Thoracic aorta (tissue), 2 donors: ENCODE measurements at regions not wholly inside any gene's neighbourhood (a gene's known extent, or its start where the extent isn't known, plus 50 kb on each side); places are given as distances from the start of the nearest gene placed in this dataset.

Experiments used
- ATAC-seq: fragments of 150-250 bp; one replicate; pipeline ENCODE4 v1.8.0; 2017; ENCODE audit warnings: low read depth; ENCODE audit not compliant: insufficient number of reproducible peaks, low FRiP score
- DNase-seq: peaks from one replicate; pipeline ENCODE4 v3.0.0-alpha.2; 2020; ENCODE audit warnings: low spot score
- H3K27ac ChIP-seq, 2 donors: fragments of 200-600 bp; sonication (generic); 1 replicate in 1 of 2; 2 replicates in 1 of 2; pipeline ENCODE4 v1.5.1; 2016; ENCODE audit warnings: mild to moderate bottlenecking in 2 of 2, moderate library complexity in 2 of 2
- H3K27me3 ChIP-seq: fragments of 200-600 bp; sonication (generic); replicated peaks from 2 replicates; pipeline ENCODE4 v1.6.0; 2016; ENCODE audit warnings: mild to moderate bottlenecking; ENCODE audit not compliant: insufficient read depth
- H3K36me3 ChIP-seq: fragments of 200-600 bp; sonication (generic); one replicate; pipeline ENCODE4 v1.5.1; 2016
- H3K4me1 ChIP-seq, 2 donors: fragments of 200-600 bp; sonication (generic); 1 replicate in 1 of 2; 2 replicates in 1 of 2; pipeline versions ENCODE4 v1.5.1 to v1.6.0; 2016; ENCODE audit warnings: low read depth in 2 of 2, mild to moderate bottlenecking in 1 of 2; ENCODE audit not compliant: control insufficient read depth in 1 of 2
- H3K4me3 ChIP-seq: fragments of 200-600 bp; sonication (generic); 2 replicates; pipeline ENCODE4 v1.5.1; 2016; ENCODE audit warnings: mild to moderate bottlenecking
- H3K9me3 ChIP-seq: fragments of 200-600 bp; sonication (generic); 2 replicates; pipeline ENCODE4 v1.5.1; 2016
- TF ChIP-seq, protein P1 (sequence below): fragments of 200-600 bp; sonication (generic); IDR thresholded peaks from one replicate; pipeline ENCODE4 v1.5.1; 2019; ENCODE audit warnings: antibody characterized with exemption

DNA sequence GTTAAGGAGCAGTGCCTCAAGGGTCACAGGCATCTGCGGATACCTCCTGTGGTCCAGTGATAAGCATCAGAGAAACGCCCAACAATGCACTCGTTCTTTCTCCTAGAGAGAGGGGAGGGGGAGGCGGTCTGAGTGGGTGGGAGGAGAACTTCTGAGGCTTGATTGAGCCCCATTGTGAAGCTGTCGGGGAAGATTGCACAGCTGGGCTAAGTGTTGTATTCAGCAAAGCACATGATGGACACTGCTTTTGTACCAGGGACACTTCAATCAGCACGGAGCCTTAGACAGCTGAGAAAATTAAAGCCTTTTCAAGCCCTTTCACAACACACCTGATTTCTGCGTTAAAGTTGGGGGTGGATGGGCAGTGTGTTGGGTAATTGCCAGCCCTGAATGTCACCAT, 230.3 kb upstream of the GHITM start:
- no peaks in the 10 kb centered on the region for H3K9me3 ChIP-seq
- no peaks in the 10 kb centered on the region for H3K36me3 ChIP-seq
- H3K4me3 ChIP-seq, result no peak overlapping the region
- ATAC-seq (no peak), DNase-seq (no peak)
- H3K4me1 ChIP-seq, result no peaks in the 10 kb centered on the region
- TF ChIP-seq, protein P1, sequence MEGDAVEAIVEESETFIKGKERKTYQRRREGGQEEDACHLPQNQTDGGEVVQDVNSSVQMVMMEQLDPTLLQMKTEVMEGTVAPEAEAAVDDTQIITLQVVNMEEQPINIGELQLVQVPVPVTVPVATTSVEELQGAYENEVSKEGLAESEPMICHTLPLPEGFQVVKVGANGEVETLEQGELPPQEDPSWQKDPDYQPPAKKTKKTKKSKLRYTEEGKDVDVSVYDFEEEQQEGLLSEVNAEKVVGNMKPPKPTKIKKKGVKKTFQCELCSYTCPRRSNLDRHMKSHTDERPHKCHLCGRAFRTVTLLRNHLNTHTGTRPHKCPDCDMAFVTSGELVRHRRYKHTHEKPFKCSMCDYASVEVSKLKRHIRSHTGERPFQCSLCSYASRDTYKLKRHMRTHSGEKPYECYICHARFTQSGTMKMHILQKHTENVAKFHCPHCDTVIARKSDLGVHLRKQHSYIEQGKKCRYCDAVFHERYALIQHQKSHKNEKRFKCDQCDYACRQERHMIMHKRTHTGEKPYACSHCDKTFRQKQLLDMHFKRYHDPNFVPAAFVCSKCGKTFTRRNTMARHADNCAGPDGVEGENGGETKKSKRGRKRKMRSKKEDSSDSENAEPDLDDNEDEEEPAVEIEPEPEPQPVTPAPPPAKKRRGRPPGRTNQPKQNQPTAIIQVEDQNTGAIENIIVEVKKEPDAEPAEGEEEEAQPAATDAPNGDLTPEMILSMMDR, result no peak
- H3K27ac ChIP-seq, result no peak overlapping the region
- no peaks in the 10 kb centered on the region for H3K27me3 ChIP-seq

DNA sequence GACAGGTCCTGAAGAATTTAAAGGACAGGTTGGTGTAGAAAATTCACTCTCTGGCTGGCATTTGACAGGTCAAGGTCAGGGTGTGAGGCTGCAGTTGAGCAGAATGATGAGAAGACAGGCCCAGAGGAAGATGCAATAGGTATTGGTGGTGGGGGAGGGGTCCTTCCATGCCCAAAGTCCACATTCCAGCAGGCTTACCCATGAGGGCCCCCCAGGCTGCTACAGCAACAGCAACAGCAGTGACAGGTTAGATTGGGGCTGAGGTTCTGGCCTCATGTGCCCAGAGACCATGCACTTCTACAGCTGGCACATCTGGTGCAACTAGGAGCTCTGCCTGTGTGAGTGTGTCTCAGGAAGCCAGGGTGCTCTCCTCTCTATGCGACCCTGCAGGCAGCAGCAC, 223.5 kb upstream of the GHITM start:
- Histone ChIP-seq H3K36me3 (no peaks in the 10 kb centered on the region), H3K4me1 (no peaks in the 10 kb centered on the region), H3K27me3 (no peaks in the 10 kb centered on the region), H3K27ac (no peak overlapping the region), H3K9me3 (no peaks in the 10 kb centered on the region), H3K4me3 (no peak overlapping the region)
- DNase-seq, result no peak
- TF ChIP-seq, protein P1, result no peak
- ATAC-seq, result no peak

DNA sequence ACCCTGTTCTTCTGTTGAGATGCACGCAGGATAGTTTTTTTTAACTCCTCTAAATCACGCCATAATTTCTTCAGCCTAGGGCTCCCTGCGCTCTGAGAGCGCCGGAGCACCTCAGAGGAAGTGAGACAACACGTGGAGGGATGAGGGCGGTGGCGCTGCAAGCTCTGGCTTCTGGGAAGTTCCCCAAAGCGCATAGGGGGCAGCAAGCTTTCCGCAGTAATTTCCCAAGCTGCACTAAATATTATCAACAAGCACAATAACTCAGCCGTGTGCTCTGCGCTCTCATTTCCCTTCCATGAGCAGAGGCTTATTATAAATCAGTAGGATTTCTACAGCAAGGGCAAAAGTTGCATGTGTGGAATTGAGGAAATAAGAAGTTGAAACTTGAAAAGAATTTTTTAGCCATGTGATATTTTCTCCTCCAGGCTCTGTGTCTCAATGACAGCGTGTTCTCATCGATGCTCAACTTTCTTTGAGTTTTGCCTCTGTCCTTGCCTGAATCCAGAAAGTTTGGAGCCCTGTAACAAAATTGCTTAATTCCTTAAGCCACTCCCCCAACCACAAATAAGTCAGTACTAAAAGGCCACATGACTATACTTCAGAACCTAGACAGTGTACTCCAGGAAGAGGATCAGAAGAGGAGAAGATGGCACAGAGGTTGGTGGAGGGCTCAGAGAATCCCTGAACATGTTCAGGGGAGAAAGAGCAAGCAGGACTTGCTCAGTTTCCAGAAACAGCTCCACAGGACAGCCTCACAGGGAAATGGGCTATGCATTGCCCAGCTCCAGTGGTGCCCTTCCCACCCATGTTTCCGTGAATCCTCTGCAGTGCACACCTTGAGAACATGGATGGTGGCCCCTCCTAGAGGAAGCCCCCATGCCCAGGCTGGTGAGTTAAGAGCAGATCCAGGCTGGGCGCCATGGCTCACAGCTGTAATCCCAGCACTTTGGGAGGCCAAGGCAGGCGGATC, 221.5 kb upstream of the GHITM start:
- DNase-seq, result no peak
- Histone ChIP-seq H3K27me3 (no peaks in the 10 kb centered on the region), H3K9me3 (no peaks in the 10 kb centered on the region), H3K36me3 (no peaks in the 10 kb centered on the region), H3K27ac (no peak overlapping the region), H3K4me3 (no peak overlapping the region), H3K4me1 (no peaks in the 10 kb centered on the region)
- TF ChIP-seq, protein P1, result no peak
- no peak for ATAC-seq

DNA sequence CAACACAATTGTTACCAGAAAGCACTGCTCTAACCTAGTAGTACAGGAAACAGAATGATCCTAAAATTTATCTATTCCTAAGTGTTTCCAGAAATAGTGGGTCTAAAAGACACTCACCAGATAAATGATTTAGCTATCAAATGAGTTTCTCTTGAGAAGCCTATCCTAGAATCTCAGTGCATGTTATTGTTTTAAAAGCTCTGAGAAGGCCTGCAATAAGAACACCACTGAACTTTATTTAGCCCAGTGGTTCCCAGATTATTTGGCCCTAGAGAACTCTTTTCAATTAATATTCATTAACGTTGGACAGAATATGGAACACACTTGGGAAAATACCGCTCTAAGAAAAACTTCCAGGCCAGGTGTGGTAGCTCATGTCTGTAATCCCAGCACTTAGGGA, 220.1 kb upstream of the GHITM start:
- Histone ChIP-seq H3K9me3 (no peaks in the 10 kb centered on the region), H3K4me3 (no peak overlapping the region), H3K27ac (no peak overlapping the region), H3K4me1 (no peaks in the 10 kb centered on the region), H3K36me3 (no peaks in the 10 kb centered on the region), H3K27me3 (no peaks in the 10 kb centered on the region)
- ATAC-seq (no peak), DNase-seq (no peak)
- TF ChIP-seq, protein P1, result no peak

DNA sequence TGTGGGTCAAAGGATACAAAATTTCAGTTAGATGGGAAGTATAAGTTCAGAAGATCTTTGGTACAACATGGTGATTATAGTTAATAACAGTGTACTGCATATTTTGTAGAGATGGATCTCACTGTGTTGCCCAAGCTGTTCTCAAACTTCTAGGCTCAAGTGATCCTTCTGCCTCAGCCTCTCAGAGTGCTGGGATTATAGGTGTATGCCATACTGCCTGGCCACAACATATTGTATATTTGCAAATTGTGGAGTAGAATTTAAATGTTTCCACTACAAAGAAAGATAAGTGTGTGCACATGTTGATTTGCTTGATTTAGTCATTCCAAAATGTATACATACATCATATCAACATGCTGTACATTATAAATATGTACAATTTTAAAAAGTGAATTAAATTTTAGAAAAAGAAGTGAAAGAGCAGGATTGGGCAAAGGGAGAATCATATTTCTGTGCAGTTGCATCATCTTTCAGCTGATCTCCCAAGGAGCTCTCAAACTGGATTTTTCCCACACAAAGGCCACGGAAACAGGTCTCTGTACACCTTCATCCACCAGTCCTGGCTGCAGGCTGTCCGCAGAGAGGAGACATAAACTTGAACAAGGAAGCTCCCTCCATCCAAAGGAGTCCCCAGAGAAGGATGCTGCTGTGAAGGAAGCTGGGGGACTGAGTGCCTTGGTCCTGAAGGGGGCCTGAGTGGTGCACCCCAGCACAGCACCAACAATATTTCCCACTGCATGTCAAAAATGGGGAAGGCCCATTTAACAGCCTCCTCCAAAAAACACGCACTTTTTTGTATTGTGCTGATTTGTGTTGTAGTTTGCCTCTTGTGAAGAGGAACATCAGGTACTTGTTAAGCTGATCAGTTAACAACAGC, 217.1 kb upstream of the GHITM start:
- Histone ChIP-seq H3K9me3 (no peaks in the 10 kb centered on the region), H3K27ac (no peak overlapping the region), H3K27me3 (no peaks in the 10 kb centered on the region), H3K4me1 (no peaks in the 10 kb centered on the region), H3K4me3 (no peak overlapping the region), H3K36me3 (no peaks in the 10 kb centered on the region)
- TF ChIP-seq, protein P1, result no peak
- DNase-seq, result no peak
- no peak for ATAC-seq
